ENCODE measurements at regions not wholly inside any gene's neighbourhood (a gene's known extent, or its start where the extent isn't known, plus 50 kb on each side); places are given as distances from the start of the nearest gene placed in this dataset.
"Not testable (repeated sequence)": the region's sequence is repeated elsewhere in the genome, so short reads cannot be mapped to it uniquely, and the experiment has no call there.

DNA sequence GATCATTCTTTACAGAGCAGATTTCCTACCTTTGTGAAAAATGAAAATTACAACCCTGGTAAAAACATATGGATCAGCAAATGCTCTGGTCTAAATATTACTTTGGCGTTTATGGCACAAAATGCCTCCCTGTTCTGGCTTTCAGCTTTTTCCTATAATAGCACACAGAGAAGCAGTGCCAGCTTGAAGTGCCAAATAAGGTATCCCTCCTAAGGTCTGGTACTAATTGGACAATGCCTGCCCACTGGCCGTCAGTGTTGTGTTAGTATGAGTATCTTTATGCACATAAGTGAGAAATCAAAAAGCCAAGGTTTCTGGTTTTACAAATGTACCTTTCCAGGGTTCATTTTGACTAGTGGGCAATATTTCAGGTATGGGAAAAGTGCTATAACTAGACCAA, 1293.7 kb upstream of the FAM98A start:
- no peak for DNase-seq

DNA sequence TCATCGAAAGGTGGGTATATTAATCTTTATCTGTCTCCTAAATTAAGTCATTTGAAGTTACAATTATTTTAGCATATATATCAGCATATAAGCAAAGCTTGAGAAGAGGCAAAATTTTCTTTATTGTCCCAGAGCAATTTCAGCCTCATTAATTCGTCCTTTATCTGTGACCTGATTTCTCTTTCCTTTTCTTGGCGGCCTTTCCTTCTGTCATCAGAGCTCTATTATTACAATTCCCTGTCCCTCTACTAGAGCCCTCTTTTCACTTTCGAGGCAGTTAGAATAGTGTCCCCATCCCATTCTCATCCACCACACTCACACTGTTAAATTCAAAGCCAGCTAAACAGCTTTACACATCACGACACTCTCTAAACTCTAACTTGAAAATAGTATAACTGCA, 1293.2 kb upstream of the FAM98A start:
- no peak for DNase-seq

DNA sequence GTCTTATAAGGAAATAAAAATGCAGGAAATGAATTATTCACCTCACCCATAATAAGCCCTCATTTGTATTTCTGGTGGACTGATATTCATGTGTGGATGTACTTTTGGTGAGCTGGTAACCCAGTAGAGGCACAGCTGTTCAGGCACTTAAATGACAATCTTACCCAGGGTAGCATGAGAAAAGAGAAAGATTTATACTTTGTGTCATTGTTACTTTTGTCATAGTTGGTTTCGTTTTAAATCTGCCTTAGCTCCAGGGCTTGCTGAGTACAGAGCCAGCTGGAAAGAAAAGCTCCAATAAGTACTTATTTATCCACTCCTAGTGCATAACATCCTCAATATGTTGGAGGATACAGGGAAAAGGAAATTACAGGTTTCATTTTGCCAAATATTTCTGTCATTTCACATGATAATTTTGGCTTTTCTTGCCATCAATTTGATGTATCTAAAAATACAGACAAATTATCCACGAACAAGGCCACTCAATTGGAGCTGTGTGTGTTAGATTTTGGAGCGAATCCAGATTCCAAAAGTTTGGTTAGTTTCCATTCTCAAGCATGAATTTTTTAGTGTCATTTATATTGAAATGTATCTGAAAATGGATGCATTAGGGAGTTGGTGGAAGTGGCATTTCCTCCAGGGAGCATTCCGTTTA, 1276.1 kb upstream of the FAM98A start:
- no peak for DNase-seq

DNA sequence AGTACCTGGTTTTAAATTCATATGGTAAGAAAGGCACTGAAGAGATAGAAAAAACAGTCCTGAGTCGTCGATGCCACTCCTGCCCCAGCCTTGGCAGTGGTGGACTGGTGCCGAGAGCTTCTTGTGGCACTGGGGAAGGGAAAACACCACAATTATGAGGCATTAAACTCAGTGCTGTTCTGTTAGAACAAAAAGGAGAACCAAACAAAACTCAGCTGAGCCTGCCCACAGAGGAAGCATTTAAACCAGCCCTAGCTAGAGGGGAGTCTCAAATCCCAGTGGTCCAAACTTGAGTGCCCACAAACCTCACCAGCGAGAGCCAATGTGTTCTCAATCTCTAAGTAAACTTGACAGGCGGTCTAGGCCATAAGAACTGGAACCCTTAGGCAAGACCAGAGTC, 1254.5 kb upstream of the FAM98A start:
- DNase-seq, result no peak

DNA sequence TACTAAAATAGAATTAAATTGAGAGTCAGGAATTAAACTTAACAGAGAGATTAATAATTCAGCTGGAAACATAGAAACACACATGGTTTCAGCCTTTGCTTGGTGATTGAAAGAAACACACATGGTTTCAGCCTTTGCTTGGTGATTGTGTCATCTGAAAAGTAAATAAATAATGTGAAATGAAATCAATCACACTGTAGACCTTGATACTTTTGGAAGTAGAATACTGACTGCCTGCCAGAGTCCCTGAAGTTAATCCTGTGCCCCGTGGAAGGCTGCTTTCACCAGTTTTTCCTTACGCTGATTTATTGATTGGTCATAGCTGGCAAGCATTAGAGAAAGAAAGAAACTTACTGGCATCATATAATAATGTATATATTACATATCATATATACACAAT, 1252.7 kb upstream of the FAM98A start:
- DNase-seq, result no peak

DNA sequence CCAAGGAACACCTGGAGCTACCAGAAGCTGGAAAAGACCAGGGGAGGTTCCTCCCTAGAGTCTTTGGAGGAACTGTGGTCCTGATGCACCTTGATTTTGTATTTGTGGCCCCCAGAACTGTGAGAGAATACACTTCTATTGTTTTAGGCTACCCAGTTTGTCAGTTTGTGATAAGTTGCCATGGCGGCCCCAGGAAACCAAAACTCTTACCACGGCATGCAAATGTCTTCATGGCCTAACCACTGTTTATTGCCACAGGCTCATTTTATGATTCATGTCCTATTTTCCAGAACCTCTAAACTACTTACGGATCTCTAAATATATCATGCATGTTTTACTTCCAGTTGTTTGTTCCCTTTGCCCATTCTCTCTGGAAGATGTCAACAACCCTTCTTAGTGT, 1250.7 kb upstream of the FAM98A start:
- no peak for DNase-seq

DNA sequence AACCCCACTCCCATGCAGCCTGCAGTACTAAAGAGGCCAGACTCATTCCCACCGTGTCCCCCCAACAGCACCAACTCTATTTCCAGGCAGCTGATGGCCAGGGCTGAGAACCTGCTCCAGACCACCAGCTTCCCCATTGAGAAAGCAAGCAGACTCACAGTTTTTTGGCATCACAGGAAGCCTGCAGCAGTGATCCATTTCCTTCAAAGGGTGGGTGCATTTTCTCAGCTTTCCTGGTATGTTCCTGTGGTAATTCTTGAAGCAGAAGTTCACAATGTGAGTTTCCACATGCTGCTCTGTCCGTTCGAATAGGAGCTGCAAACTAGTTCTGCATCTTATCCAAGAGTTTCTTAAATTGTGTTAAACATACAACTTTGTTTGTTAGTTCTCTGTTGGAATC, 1249.6 kb upstream of the FAM98A start:
- DNase-seq, result no peak

DNA sequence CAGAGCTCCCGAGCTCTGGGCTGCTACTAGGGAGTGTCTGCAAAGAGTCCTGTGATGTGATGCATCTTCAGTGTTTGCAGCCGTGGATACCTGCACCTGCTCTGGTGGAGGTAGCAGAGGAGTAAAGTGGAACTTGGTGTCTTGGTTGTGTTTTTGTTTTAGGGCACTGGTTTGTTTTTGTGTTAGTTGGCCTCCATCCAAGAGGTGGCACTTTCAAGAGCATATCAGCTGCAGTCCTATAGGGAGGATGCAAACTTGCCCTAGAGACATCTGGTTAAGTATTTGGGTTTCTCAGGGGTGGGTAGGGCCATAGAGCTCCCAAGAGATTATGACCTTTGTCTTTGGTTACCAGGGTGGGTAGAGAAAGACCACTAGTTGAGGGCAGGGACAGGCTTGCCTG, 1249.0 kb upstream of the FAM98A start:
- DNase-seq, result no peak

DNA sequence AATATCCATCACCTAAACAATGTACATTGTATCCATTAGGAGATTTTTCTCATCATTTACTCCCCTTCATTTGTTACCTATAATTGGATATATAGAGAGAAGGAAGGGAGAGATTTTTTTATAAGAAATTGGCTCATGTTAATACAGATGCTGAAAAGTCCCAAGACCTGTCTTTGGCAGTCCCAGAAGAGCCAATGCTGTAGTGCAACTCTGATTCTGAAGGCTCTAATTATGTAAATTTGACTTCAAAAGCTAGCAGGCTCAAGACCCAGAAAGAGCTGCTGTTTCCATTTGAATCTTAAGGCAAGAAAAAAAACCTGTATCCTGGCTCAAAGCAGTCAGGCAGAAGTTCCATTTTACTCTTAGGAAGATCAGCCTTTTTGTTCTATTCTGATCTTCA, 1245.5 kb upstream of the FAM98A start:
- no peak for DNase-seq

DNA sequence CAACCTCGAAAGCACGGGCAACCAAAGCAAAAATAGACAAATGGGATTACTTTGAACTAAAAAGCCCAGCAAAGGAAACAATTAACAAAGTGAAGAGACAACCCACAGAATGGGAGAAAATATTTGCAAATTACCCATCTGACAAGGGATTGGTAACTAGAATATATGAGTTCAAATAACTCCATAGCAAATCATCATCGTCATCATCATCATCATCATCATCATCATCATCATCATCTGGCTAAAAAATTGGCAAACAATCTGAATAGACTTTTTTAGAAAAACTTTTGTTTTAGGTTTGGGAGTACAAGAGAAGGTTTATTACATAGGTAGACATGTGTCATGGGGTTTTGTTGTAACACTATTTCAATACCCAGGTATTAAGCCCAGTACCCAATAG, 1239.3 kb upstream of the FAM98A start:
- no peak for DNase-seq

DNA sequence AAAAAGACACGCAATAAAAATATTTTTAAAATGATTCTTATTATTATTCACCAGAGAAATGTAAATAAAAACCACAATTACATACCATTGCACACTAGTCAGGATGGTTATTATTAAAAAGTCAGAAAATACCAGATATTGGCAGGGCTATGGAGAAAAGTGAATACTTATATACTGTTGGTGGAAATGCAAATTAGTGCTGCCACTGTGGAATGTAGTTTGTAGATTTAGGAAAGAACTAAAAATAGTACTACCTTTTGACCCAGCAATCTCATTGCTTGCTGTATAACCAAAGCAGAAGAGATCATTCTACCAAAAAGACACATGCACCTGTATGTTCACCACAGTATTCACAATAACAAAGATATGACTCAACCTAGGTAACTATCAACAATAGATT, 1237.3 kb upstream of the FAM98A start:
- no peak for DNase-seq

DNA sequence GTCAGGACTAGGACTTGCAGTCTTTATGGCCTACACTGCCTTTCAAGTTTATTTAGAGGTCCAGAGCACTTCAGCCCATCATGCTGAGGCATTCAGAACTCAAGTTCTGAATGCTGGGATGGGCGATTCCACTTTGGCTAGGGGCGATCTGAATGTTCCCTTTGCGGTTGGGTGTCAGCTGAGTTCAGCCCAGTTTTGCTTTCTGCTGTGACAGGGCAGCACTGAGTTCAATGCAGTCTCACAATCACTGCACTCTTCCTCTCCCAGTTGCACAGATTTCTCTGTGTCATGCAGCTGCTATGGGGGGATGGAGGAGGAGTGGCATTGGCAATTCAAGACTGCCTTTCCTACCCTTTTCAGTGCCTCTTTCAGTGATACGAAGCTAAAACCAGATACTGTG, 1232.0 kb upstream of the FAM98A start:
- DNase-seq, result no peak

DNA sequence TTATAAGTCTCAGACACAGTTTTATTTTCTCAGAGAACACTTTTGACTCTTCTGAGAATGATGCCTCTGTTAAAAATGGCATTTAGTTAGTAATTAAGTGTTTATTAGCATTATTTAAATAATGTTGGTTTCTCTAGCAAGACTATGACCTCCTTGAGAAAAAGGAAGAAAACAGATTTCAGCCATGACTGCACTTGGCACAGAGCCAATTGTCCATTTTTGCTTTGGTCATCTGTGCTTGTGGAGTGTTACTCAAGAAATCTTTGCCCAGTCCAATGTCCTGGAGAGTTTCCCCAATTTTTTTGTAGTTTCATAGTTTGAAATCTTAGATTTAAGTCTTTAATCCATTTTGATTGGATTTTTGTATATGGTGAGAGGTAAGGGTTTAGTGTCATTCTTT, 1229.4 kb upstream of the FAM98A start:
- DNase-seq, result no peak

DNA sequence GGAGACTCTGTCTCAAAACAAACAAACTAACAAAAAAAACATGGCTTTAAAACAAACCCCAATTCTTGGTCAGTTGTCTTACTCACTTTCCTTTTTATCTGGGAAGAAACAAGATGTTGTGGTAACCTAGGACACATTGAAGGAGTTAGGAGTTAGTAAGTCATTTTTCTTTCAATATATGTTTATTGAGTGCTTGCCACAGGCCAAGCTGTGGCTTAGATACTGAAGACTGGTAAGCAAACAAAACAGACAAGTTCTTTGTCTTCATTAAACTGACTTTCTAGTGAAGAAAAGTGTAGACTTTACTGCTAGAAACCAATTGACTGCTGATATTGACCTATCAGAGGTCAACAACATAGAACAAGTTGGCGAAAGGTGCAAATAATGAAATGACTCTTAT, 1228.3 kb upstream of the FAM98A start:
- no peak for DNase-seq

DNA sequence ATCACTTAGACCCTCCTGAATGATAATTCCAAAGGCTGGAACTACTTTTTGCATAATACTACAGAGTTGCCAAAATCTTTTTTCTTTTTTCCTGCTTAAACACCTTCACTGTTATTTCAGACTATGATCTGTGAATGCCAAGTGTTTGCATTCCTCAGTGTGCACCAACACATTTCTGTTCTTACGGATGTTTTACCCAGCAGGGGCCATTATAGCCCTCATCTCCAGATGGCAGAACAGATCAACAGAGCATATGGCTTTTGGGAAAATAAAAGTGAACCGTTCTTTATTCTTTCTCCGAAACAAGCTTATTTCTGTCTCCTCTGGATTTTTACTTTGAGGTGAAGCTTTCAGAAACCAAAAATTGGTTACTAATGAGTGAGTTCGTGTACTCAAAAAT, 1226.6 kb upstream of the FAM98A start:
- no peak for DNase-seq

DNA sequence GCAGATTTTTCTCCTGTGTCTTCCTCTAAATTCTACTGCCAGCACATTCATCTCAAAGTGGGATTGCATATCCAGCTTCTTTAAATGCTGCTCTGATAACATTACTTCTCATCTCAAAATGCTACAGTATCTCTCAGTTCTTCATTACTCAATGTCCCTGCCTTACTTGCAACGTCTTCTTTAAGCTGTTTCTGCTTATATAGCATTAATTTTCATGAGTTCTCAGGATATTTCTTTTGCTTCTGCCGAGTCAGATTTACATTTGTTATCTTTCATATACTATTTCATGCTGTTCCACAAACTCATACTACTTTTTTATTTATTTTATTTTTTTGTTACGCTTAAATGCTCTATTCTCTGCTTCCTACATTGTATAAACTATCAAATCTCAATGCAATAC, 1223.5 kb upstream of the FAM98A start:
- no peak for DNase-seq

DNA sequence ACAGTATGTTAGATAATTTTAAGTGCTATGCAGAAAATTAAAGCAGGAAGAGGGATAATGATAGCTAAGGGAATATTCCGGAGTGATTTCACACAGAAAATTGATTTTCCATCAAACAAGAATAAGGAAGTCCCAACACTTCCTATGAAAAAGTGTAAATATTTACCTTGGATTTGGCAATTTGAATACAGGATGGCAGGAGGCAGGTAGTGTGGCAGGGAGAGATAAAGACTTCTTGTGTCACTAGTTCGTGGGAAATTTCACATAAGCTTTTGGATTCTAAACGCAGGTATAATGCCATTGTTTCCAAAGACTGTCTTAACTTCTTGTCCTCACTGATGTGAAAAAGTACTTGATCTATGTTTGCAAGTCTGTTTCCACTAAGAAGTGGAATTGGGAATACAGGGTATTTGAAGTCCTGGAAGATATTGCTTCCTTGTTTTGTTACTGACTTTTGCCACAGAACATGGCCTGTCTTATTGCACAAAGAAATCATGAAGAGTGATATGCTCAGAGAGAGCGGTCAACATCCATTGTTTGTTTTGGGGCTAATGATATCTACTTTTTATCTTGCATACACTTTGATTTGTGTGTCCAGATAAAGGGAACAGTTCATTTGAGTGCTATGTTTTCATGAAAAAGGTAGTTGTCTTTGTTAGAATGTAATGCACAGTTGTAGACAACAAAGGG, 1216.1 kb upstream of the FAM98A start:
- DNase-seq, result no peak

DNA sequence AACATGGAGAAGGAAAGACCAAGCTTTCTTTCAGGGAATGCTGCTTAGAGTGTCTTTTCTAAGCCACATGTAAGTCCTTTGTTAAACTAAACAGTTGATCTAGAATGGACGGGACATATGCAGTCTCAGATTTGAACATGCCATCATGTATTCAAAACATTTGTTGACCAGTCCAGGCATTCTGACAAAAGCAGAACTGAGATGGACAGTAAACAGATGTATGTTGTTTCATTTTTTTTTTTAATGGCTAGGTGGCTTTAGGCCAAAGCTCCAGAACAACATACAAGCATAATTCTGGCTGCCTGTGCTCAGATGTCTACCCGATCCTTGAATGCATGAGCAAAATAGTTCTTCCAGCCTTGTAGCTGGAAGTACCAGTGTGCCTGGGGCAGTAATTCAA, 1211.4 kb upstream of the FAM98A start:
- DNase-seq, result no peak

DNA sequence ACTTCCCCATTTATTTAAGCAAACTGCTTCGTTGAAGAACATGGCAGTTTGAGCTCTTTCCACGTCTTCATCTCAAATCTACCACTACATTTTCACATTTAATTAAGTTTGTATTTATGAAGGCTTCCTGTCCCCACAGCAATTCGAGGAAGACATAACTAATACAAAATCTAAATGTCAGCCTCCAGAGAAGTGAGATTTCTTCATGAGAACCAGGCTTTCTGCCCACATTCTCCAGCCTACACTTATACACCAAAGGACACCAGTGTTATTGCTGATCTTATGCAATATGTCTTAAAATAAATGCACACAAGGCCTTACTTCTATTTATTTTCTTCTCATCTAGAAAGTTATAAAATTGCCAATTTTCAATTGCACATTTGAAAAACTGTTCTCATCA, 1209.3 kb upstream of the FAM98A start:
- no peak for DNase-seq

DNA sequence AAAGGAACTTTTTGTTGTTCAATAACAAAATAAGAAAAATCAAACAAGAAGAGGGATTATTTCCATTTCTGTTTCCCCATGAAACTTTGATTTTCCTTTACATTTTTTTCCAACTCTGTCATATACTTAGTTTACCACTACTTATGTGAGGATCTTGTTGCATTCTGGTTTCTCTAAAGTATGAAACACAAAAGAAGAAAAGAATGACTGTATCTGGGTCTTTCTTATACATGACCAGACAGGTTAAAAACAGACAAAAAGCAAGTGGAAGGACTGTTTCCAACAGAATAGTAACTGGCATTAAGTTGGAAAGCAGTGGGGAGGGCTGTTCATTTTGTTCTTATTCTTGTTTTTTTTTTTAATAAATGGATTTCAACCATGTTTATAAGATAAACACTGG, 1207.8 kb upstream of the FAM98A start:
- DNase-seq, result no peak

DNA sequence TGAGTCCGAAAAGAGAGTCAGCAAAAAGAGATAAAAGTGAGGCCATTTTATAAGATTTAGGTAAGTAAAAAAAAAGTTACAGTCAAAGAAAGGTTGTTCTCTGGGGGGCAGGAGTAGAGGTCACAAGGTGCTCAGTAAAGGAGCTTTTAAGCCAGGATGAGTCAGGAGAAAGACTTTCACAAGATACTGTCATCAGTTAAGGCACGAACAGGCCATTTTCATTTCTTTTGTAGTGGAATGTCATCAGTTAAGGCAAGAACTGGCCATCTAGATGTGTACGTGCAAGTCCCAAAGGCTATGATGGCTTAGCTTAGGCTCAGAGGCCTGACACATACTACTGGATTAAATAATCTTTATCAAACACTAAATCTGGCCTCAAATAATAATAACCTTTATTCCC, 1207.3 kb upstream of the FAM98A start:
- DNase-seq, result no peak

DNA sequence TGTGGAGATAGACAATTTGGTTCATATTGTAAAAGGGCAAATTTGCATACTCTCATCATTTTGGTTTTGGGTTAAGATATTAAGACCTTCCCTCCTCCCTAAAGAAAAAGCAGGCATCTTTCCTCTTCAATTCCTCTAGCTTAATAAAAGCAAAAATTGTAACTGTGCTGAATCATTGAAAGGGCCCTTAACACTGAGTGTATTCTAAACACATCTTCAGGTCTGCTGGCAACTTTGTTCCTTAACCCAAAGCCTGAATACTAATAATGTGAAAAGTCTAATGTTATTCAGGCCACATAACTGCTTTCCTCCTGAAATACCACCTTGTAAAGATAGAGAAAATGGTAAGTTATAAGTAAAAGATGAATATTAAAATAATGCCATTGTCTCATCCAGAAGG, 1200.5 kb upstream of the FAM98A start:
- no peak for DNase-seq

DNA sequence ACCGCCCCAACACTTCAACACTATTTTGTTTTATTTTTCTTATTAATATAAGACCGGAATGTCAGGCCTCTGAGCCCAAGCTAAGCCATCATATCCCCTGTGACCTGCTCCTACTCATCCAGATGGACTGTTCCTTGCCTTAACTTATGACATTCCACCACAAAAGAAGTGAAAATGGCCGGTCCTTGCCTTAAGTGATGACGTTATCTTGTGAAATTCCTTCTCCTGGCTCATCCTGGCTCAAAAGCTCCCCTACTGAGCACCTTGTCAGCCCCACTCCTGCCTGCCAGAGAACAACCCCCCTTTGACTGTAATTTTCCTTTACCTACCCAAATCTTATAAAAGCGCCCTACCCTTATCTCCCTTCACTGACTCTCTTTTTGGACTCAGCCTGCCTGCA, 1196.5 kb upstream of the FAM98A start:
- not testable (repeated sequence) for DNase-seq

DNA sequence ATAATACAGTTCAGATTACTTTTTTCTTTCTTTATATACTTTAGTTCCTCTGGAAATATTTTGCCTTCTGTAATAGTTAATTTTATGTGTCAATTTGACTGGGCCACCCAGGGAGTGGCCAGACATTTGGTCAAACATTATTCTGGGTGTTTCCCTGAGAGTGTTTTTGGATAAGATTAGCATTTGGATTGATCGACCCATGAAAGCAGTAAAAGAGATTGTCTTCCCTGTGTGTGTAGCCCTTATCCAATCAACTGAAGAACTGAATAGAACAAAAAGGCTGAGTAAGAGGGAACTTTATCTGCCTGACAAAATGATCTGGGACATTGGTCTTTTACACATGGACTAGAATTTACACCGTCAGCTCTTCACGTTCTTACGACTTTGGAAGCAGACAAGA, 1190.1 kb upstream of the FAM98A start:
- DNase-seq, result no peak

DNA sequence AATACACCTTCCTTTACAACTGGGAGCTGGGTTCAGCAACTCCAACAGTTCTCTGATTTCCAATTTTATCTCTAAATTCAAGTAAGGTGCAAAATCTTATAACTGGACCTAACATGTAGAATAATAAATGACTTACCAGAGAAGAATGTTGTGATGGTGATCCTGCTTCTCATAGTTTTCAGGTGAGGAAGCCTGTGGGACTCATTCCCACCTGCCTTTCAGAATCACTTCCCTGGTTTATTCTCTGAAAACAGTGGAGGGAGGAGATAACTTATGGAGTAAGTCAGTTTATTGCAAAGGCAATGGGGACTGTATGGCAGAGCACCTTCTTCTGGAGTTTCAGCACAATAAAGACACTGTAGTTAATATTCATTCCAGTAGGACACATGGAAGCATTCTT, 1188.2 kb upstream of the FAM98A start:
- no peak for DNase-seq
